GM21381 (cell line): ENCODE measurements at regions not wholly inside any gene's neighbourhood (a gene's known extent, or its start where the extent isn't known, plus 50 kb on each side); places are given as distances from the start of the nearest gene placed in this dataset.
"Not testable (repeated sequence)": the region's sequence is repeated elsewhere in the genome, so short reads cannot be mapped to it uniquely, and the experiment has no call there.

Experiments used
- ATAC-seq: cut with Tn5 transposase; IDR thresholded peaks from one replicate; pipeline ENCODE4 v1.9.1; 2021; ENCODE audit warnings: mild to moderate bottlenecking, moderate library complexity; ENCODE audit not compliant: unreplicated experiment

GRCh38 chr12:67028529-67028928, 240.6 kb upstream of the CAND1 start:
- ATAC-seq = no peak

DNA sequence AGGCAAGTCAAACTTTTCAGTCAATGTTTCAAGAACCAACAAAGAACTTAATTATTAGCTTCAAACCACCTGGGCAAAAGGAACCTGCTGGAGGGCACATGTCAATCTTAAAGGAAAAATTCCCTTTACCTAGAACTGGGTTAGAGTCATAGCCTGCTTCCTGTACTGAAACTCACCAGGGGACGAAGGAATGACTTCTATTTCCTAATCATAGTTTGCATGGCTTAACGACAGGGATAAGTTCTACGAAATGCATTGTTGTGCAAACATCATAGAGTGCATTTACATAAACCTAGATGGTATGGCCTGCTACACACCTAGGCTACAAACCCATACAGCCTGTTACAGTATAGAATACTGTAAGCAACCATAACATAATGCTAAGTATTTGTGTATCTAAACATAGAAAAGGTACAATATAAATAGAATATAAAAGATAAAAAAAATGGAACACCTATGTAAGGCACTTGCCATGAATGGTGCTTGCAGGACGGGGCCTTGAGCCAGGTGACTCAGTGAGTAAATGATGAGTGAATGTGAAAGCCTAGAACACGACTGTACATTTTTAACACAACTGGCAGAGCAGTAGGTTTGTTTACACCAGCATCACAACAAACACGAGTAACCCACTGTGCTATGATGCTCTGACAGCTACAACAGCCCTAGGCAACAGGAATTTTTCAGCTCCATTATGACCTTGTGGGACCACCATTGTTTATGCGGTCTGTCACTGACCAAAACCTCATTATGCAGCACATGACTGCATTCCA, 234.9 kb upstream of the CAND1 start:
- ATAC-seq = no peak

DNA sequence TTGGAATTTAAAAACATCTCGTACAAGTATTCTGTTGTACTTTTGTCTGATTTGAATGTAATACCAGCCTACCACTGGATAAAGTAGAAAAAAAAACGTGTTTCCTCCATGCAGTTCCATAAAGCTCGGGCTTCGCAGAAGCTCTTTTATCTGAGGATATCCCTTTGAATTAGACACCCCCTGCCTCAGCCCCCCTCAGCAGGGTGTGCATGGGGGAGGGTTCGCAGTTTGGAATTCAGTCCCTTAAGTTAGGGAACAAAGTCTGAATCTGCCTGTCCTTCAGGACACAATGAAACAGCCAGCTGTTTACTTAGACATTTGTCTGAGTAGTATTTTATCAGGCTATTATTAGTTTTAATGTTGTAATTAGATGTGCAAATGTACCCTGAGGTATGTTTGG, 234.0 kb upstream of the CAND1 start:
- ATAC-seq = no peak

GRCh38 chr12:67038486-67038885, 230.7 kb upstream of the CAND1 start:
- ATAC-seq = no peak

DNA sequence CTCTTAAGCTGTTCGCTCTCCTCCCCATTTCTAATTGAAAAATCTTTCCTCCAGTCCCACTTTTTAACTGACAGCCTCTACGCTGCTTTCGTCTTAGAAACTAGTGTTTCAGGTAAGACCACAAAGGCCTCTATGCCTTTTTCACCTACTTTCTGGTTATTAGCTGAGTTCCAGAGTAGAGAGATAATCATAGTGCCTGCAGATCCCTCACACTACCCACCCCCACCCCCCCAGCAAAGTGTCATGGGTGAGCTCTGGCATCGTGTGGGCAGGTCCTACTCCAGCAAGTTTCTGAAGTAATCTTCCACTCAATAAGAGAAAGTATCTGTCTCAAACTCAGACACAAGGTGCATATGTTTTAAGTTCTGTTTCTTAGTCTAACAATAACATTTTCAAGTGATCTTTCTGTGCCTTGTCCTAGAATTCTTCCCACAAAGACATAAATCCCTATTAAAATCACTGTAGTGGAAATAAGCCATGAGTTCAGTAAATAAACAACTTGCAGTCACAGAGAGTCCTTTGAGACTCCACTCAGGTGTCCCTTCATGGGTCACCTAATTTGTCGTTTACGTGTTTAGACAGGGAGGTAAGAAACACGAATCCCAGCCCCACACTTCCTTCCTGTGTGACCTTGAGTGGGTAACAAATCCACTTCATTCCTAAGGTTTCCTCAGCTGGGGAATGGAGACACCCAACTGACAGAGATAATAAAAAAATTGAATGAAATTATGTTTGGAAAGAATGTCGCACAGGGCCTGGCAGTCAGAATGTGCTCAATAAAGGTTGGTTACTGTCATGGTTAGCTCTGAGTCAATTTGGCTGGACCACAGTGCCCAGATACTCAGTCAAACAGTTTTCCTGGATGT, 228.9 kb upstream of the CAND1 start:
- ATAC-seq = no peak

- no peak for ATAC-seq
These were observed 228.4 kb upstream of the CAND1 start for GRCh38 chr12:67040861-67041137.

GRCh38 chr12:67042697-67043131, 226.4 kb upstream of the CAND1 start:
- ATAC-seq = no peak

DNA sequence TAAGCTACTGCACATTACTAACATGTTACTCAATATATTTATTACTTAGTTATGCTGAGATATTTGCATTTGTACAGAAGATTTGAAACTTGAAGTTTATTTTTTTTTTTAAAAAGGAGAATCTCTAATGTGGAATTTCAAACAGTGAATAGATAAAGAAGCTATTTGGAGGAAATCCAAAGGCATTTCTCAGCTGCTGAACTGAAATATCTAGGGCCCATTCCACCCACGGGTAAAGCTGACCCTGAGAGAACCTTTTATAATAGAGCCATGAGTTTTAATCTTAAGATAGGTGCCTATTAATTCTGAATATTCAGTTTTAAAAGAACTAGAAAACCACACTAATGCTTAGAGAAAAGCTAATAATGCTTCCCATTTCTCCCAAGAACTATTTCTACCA, 225.4 kb upstream of the CAND1 start:
- no peak for ATAC-seq

DNA sequence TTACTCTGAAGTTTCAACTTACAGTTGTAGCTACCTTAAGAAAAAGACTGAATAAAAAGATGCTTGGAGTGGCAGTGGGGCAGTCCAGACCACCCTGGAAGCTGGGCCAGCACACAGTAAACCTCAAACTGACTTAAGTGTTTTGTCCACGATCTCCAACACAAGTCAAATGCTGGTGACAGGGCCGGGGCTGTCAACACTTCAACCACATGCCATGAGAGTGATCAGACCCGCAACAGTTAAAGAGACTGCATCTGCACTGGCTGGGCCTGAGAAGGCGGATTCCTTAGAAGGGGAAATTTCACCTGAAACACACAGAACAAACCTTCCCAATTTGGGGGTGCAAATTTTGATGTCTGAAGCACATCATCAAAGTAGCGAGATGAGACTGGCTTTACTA, 223.5 kb upstream of the CAND1 start:
- ATAC-seq = no peak

DNA sequence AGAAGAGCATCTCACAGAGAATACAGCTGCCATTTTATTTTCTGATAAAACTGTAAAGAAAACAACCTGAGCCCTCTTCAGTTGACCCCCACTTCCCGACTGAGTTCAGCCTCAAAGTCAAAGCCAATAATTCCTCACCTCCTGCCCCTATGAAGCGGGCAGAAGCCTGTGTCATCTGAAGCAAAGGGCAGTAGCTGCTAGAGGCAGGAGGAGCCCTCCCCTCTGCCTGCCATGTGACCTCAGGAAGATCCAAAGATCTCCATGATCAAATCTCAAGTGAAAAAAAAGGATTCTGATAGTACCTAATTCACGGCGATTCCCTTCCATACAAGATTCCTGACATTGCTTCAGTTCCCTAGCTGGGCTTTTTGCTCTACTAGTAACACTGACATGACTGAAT, 223.1 kb upstream of the CAND1 start:
- ATAC-seq = no peak

DNA sequence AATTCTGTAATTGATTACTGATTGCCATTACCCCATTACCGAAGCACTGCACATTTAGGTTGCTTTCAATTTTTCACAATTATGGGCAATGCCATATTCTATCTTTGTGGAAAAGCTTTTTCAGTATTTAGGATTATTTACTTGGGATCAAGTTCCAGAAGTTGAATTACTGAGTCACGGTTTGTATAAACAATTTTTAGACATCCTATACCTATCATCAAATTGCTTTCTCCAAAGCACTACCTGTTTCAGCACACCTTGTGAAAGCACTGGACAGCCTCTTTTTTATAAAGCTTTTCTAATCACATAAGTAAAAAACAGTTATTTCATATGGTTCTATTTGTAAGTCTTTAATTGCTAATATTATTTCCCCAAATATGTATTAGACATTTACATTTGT, 221.5 kb upstream of the CAND1 start:
- ATAC-seq = no peak

DNA sequence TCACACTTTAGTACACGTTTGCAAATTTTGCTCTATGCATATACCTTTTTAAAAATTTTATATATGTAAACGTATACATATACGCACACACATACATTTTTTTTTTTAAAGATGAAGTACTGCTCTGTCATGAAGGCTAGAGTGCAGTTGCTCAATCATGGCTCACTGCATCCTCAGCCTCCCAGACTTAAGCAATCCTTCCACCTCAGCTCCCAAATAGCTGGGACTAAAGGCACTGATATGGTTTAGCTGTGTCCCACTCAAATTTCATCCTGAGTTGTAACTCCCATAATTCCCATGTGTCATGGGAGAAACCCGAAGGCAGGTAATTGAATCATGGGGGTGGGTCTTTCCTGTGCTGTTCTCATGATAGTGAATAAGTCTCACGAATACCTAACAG, 220.8 kb upstream of the CAND1 start:
- ATAC-seq = no peak

DNA sequence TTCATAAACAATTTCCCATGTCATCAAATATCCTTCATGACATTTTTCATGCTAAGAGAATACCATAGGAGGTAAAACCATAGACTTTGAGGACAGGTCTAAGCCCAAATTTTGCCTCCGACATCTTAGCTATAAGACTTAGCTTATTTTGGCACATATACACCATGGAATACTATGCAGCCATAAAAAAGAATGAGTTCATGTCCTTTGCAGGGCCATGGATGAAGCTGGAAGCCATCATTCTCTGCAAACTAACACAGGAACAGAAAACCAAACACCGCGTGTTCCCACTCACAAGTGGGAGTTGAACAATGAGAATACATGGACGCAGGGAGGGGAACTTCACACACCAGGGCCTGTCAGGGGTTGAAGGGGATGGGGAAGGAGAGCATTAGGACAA, 220.0 kb upstream of the CAND1 start:
- ATAC-seq = not testable (repeated sequence)

DNA sequence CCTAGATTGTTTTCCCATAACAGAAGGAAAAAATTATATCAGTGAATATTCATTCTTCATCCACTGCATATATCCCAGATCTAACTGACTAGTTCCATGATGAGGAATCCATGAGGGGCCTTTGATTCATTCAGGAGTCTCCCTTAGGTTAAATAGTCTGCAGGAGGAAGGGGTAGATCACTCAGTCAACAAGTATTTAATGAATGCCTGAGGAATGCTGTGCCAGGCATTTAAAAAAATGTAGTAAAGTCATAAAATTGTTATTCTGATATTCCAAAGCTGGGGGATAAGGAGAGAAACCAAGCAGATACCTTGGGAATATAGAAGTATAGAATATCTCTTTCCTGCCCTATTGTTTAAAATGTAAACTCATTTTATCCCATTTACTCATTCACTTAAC, 216.2 kb upstream of the CAND1 start:
- ATAC-seq = no peak

GRCh38 chr12:67056329-67056728, 212.8 kb upstream of the CAND1 start:
- no peak for ATAC-seq

- no peak for ATAC-seq
These were observed 212.1 kb upstream of the CAND1 start for GRCh38 chr12:67057072-67057471.

- no peak for ATAC-seq
These were observed 207.0 kb upstream of the CAND1 start for GRCh38 chr12:67062193-67062592.

- no peak for ATAC-seq
These were observed 201.5 kb upstream of the CAND1 start for GRCh38 chr12:67067453-67068203.

GRCh38 chr12:67068204-67068731, 200.9 kb upstream of the CAND1 start:
- ATAC-seq = no peak

GRCh38 chr12:67068761-67069450, 200.3 kb upstream of the CAND1 start:
- ATAC-seq = peak; percentile 39
